SW 1271 (cell line): ENCODE measurements at regions not wholly inside any gene's neighbourhood (a gene's known extent, or its start where the extent isn't known, plus 50 kb on each side); places are given as distances from the start of the nearest gene placed in this dataset.
"Not testable (repeated sequence)": the region's sequence is repeated elsewhere in the genome, so short reads cannot be mapped to it uniquely, and the experiment has no call there.

Experiments used
- DNase-seq, 2 experiments: peaks; one replicate each; lab custom pipeline; 2025; lab: John Stamatoyannopoulos, UW

DNA sequence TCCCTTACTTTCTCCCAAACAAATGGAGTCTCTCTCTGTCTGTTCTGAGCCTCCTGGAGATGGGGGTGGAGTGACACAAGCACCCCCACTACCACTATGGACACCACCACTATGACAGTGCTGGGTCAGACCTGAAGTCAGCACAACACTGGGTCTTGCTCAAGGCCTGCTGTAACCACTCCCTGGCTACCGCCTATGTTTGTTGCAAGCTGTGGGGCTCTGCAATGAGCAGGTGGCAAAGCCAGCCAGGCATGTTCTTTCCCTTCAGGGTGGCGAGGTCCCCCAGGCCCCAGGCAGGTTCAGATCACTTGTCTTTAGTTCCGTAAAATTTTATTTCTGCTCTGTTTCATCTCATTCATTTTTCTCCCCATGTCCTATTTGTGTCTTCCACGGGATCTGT lies 349.8 kb downstream of the TMEM121 start:
- DNase-seq, result no peak

DNA sequence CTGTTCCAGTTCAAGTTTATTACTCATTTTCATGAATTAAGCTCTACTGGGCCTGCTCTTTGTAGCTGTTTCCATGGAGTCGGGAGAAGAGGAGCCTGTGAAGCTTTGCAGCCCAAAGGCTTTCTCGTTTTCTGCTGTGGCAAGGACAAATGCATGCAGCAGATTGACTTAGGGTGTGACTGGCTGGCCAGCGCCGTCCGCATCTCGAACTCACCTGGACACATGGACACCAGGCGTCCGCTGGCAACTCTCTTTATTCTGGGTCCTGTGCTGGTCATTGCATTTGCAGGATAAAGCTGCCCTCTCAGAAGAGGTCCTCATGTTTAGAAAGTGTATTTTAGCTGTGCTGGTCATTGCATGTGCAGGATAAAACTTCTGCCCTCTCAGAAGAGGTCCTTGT lies 350.4 kb downstream of the TMEM121 start:
- DNase-seq, result no peak

DNA sequence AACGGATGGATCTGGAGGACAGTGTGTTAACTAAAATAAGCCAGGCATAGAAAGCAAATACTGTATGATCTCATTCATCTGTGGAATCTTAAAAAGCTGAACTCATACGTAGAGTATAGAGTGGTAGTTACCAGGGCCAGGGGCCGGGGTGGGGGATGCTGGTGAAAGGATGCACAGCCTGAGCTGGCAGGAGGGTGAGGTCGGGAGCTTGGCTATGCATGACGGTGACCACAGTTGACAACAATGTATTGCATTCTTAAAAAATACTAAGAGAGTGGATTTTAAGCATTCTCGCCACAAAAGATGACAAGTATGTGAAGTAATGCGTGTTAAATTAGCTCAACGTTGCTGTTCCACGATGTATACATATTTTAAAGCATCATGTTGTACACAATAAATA lies 351.3 kb downstream of the TMEM121 start:
- no peak for DNase-seq

DNA sequence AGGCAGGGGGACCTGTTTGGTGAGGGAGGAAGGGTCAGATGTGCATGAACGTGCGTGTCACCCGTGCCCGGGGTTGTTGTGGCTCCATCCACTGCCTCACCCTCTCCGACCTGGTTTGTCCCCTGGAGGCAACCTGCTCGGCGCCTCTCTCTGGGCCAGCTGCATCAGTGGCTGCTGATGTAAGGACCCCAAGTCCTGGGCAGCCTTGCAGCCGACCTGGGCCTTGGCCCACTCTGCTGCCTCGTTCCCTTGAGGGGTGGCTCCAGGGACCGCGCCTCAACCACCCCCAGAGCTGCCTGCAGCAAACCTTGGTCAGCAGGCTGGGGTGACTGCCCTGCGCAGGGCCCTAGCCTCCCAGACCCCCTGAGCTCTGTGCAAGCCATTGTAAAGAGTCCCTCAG lies 351.7 kb downstream of the TMEM121 start:
- DNase-seq, result no peak

DNA sequence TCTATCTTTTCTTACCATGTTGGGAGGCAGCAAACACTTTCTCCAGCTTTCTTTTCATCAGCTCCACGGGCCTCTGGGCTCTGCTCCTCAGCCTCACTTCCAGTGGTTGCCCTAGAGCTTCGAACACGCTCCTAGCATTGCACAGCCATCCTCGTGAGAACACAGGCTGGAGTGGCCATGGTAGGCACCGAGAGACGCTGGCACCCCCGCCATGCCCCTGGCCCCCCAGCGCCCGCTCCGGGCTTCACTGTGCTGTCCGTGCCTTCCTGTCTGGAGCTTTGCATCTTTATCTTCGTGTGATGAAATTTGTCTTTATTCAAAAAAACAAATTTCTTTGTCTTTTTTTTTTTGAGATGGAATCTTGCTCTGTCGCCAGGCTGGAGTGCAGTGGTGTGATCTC lies 352.2 kb downstream of the TMEM121 start:
- DNase-seq, result no peak

DNA sequence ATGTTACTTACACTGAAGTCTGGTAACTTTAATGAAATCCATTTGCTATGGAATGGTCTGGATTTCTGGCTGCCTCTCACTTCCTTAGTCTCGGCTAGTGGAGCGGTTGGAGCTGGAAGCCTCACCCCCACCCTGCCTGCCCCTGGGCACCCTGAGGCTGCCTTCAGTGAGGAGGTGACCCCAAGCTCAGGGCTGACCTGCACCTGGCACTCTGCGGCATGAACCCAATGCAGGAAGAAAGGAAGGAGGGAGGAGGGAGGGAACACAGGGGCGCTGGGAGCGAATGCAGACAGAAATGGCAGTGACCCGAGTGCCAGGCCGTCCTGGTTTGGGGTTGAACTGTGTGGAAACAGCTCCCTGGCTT lies 353.1 kb downstream of the TMEM121 start:
- DNase-seq, result no peak

DNA sequence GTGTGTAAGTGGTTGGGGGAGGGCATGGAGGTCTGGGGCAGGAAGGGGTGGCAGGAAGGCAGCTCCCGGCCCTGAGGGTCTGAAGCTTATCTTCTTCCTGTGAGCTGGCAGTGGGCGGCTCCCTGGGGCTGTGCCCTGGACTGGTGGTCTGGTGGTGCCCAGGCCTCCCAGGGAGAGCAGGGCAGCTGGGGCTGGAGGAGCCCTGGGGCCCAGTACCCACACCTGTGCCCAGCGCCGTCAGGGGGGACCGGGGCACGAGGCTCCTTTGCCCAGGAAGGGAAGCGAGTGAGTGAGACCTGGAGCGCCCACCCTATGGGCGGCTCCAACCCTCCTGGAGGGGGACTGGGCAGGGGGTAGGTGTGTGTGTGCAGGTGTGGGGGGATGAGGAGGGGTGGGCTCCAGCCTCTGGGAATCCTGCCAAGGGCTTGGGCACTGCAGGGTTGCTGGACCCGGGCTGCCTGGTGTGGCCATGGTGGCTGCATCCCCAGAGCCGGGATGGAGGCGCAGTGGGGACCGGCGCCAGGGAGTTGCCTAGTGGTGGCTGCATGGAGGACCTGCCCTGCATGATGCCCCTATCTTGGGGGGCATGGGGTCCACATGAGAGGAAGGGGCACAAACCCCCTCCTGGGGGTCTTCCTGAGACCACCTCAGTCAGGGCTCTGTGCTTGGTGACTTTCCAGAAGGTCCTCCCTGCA lies 353.6 kb downstream of the TMEM121 start:
- DNase-seq, result no peak

DNA sequence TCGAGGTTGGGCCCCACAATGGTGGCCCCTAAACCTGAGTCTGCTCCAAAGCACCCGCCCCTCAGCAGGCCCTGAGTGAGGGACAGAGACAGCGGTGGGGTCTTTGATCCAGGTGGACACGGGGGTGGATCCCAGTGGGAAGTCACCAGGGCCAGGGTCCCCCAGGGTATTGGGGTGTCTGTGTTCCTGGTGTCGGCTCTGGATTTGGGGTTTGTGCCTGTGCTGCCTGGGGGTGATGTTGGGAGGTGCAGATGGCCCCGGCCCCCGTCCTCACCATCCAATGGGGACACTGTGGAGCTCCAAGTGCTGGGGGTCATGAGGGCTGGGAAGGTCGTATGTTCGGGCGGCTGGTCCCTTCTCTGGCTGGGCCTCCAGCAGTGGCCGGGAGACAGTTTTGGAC lies 354.2 kb downstream of the TMEM121 start:
- DNase-seq, result no peak

DNA sequence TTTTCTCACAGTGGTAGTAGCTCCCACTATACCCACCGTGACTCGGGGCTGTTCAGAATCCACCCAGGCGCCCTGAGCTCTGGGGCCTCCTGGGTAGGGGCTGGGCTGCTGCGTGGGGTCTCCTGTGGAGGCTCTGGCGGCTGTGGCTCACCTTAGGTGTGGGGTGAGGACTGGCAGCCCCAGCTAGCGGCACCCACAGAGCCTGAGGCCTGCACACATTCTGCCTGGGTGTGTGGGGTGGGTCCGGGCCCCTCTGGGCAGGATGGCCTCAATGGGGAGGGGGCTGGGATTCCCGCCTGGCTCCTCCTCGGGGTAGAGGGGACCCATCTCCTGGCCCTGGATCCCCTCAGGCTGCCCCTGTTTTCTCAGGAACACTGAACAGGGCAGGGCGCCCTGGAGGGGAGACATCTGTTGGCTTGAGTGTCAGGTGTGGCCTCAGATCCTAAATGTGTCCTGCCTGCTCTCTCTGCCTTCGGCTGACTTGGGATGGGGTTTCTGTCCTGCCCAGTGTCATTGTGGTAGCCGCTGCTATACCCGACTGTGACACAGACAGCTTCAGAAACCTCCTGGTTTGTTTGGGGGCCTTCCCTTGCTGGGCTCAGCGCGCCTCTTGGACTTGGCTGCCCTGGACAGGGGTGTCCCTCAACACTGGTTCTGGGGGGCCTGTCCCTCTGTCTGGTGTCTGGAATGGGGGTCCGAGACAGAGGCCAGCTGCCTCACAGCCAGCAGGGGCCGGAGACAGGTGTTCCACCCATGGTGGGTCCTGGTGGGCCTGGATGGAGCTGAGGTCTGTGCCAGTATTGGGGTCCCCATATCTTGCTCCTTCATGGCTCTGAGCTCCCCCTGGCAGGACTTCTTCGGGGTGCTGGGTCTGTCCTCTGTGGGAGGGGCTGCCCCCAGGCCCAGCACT lies 354.9 kb downstream of the TMEM121 start:
- no peak for DNase-seq

DNA sequence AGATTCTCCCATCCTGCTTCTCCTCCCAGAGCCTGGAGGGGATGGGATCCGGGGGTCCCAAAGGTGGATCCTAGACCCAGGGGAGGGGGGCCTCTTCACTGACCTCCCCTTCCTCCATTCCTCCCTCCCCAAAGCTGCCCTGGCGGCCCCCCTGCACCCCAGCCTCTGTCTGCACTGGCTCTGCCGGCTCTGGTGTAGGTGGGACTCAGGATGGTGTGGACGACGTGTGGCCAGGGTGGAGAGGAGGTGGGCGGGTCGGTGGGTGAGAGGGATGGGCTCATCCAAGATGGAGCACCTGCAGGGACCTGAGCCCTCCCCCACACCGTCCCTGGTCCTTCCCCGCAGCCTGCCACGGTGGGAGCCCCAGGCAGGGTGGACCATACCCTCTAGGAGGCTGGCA lies 355.6 kb downstream of the TMEM121 start:
- not testable (repeated sequence) for DNase-seq

DNA sequence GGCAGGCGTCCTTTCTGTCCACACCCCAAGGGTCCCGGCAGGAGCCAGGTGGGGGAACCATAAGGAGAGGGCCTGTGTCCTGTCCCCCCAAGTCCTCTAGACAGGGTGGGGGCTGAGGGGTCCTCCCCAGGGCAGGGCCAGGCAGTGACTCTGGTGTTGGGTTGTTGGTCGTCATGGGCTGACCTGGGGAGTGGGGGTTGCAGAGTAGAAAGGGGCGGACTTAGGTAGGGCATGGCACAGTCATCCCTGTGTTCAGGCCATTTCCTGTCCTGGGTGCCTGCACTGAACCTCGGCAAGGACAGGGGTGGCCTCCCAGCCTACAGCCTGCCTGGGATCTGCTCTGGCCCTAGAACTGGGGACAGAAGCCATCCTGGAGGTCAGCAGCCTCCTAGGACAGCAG lies 356.2 kb downstream of the TMEM121 start:
- no peak for DNase-seq

DNA sequence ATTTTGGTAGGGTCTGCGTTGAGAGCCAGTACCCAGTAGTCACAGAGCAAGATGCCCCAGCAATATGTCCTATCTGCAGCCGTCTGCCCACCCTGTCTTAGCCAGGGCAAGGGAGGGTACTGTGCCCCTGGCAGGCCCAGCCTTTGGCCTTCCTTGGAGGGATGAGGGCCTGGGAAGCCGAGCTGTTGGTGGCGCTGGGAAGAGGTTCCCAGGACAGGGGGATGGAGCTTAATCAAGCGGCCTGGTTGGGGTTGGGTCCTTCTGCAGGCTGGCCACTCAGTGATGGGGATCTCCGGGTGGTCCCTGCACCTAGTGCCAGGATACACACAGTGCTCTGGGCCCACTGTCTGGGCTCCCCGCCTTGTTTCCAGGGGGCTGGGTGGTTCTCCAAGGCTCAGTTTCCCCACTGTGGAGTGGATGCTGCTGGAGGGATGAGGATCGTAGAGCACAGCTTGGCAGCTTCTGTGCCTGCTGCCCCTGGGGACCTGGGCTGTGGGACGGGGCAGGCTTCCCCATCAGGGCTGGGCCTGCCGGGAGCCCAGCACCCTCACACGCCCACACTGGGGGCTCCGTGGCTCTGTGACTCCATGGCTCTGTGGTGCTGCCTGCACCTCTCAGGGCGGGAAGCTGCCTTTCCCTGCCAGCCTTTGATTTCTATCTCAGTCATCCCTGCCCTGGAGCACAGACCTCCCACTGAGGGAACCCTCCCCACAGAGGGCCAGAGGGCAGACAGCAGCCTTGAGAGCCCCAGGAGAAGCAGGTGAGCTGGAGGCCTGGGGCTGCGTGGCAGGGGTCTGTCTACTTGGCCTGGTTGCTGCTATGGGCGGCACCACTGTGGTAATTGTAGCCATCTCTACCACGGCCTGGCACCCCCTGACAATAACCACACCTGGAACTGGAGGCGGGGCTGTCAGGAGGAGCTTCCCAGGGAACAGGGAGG lies 357.0 kb downstream of the TMEM121 start:
- DNase-seq, result no peak

DNA sequence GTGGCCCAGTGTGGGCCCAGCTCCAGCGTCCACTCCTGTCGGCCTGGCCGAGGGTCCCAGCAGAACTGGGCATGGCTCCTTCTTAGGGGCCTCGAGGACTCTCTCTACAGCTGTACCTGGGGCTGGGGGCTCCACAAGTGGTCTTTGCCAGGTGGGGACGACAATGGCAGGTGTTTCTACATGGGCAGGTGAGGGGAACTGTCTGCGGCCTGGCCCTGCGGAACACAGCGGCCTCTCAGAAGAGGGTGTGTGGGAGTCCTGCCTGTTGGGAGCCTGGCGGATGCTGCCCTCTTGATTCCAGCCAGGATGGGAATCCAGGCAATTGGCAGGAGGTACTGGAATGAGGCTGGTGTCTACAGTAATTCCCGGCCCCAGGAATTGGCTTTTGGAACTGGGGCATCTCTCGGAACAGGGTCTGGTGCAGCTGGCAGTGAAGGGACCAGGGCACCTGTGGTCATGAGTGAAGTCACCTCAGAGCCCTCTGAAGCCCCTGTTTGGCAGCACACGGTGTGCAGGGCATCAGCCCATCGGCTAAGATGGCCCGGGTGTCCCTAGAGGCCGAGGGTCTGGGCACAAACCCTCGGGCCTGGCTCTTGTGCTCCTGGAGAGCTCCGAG lies 357.9 kb downstream of the TMEM121 start:
- not testable (repeated sequence) for DNase-seq

DNA sequence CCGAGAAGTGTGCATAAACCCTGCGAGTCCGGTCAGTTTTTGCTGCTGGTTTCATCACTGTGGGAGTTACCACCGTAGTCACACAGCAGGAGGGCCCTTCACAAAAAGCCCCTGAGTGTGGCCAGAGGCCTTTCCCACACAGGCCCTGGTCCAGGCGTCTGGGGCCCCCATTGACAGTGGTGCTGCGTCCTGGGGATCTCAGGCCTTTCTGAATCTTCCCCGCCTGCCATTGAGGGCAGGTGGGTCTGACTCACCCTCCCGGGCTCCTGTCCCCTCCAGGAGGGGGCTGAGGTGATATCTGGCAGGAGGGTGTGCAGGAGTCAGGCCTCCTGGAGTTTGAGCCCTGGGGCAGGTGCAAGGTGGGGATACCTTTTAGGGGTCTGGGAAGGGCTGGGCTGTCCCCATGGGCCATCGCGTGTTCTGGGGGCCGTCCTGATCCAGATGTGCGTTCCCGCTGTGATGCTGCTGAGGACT lies 358.5 kb downstream of the TMEM121 start:
- no peak for DNase-seq

DNA sequence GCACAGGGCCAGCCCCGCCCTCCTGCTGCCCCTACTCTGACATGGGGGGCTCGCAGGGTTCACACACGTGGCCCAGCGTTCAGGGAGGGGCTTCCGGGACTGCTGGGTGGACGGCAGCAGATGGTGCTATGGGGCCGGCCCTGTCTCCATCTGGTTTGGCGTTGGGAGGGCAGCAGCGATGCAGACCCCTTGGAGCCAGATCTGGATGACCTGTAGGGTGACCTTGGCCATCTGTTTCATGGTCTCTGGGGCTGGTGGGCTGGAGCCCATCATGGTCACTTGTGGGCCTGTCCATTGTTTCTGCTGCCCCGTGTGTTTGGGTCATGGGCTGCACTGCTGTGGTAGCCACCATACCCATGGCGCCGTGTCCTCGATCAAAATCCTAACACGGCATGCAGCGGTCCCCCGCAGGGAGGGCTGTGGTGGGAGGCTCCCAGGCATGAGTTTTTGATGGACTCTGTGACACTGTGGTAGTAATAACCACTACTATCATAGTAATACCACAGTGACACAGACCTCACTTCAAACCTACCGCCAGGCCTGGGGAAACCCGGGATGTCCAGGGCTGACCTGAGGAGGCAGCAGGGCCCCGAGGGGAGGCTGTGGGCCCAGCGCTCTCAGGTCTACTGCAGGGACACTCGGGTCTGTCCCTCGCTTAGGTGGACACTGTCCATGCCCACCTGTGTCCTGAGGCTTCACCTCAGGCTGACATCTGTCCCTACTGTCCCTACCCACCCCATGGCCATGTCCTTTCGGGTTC lies 359.4 kb downstream of the TMEM121 start:
- no peak for DNase-seq

DNA sequence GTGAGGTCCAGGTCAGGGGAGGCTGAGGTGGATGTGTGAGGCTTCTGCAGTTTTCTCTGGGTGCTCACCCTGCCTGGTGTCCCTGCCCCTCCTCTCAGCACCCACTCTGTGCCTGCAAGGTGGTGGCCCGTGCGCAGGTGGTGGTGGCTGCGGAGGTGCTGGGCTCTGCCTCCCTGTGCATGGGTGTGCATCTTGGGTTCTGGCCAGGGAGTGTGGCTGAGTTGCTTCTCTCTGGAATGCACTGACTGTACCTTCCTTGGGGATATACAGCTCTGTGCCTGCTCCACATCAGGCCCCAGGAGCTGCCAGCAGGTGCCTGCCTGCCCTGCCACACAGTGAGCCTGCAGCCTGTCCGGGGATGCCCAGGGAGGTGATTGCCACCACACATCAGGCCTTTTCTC lies 360.4 kb downstream of the TMEM121 start:
- DNase-seq, result not testable (repeated sequence)

DNA sequence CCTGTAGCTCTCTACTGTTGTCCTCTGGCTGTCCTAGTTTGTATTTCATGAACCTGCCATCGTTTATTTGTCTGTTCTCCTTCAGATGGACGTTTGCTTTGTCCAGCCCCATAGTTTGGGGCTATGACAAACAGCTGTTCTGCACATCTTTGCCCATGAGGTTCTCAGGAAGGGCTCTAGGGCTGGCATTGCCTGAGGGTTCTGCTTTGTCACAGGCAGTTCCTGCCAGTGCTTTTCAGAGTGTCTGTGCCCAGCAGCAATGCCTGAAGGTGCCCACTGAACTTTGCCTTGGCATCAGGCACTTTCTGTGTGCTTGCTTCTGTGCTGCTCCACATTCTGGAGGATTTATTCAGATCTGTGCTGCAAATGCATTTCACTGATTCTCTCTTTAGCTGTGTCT lies 361.3 kb downstream of the TMEM121 start:
- no peak for DNase-seq

DNA sequence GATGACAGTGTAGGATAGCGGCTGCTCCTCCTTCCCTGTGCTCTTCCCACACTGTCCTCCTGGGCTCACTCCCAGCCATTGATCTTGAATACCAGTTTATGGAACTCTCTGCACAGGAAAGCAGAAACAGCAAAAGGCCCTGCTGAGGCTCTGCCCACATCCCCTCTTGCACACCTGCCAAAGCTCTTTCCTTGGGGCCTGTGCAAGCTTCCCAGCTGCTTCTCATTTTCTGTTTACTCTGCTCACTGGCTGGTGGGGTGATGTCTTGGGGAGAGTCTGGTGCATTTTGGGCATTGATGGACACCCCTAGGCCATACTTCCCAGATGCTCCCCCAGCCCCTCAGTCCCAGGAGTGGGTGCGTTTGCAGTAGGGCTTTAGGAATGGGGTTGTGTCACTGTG lies 361.8 kb downstream of the TMEM121 start:
- DNase-seq, result no peak

DNA sequence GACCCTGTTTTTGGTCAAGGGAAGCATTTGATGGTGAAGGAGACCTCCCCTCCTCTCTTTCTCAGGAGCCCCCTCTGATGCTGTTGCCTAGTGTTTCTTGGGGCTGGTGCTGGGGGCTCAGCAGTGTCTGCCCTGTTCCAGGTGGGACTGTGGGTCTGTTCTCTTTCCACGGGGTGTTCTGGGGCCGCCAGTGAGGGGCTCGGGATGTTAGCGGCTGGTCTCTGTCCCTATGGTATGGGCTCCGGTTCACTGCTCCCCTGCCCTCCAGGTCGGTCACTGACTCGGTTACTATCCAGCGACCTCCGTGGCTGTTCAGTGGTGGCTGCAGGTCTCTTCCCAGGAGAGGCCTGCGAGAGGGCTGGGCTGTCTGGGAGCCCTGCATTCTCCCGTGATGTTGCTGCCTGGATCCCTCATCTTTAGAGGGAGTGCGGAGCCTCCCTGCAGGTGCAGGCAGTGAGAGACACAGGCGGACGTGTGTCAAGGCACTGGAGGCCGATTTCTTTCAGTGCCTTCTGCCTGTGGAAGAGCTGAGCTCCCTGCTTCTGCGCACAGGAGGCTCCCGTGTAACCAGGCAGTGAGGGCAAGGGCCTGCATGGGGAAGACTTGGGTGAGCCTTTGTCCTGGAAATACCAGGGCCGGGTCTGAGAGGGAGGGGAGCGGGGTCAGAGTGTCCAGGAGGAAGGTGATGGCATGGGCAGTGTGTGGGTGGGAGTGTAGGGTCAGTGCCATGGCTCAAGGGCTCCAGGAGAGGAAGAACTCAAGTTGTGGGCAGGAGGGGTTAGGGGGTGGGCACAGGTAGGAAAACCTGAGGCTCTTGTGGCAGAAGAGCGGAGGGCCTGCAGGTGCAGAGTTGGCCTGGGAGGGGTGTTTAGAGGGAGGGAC lies 362.6 kb downstream of the TMEM121 start:
- DNase-seq, result no peak
